HG03108 (cell line): ENCODE measurements at regions not wholly inside any gene's neighbourhood (a gene's known extent, or its start where the extent isn't known, plus 50 kb on each side); places are given as distances from the start of the nearest gene placed in this dataset.
A peak's percentile ranks its signal among the peaks of the same experiment; 100 is the strongest.
"Not testable (repeated sequence)": the region's sequence is repeated elsewhere in the genome, so short reads cannot be mapped to it uniquely, and the experiment has no call there.

Source experiments
- ATAC-seq: cut with Tn5 transposase; IDR thresholded peaks from one replicate; pipeline ENCODE4 v1.9.1; 2021; ENCODE audit warnings: moderate library complexity; ENCODE audit not compliant: unreplicated experiment

DNA sequence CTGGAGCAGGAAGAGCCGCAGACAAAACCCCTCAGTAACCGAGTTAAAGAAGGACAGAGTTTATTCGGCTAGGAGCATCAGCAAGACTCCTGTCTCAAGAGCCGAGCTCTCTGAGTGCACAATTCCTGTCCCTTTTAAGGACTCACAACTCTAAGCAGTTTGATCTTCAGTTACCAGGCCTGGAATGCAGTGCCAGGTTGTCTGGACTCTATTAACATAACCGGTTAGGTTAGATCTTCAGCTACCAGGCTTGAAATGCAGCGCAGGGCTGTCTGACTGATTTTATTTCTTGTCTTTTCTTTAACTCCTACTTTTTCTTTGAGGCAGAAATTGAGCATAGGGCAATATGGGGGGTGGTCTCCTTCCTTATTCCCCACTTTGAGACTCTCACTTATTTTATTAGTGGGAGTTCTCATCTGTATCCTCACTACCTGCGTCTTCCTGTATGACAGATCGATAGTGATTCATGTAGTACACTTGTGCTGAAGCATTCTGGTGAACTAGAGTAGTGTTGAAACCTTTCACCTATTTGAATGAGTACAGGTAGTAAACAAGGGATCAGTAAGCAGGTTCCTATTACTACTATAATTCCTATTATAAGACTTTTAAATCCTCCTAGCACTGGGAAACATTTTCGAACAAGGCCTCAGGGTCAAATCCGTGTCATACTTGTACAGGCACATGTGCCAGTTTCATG lies 325.0 kb downstream of the CGGBP1 start:
- no peak for ATAC-seq

- ATAC-seq, result no peak
Measured at GRCh38 chr3:87732294-87732693, 326.5 kb downstream of the CGGBP1 start.

DNA sequence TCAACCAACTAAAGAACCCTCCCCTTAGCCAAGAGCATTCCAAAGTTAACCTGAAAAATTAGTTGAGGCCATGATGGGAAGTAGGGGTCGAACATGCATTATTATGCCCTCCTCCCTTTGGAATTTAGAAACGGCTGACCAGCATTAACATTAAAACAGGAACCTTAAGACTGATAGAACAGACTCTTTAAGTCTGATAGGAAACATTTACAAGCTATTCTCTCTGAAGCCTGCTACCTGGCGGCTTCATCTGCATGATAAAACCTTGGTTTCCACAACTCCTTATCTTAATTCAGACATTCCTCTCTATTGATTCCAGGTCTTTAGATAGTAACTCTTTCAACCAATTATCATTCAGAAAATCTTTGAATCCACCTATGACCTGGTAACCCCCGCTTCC lies 331.0 kb downstream of the CGGBP1 start:
- ATAC-seq, result no peak

GRCh38 chr3:87719060-87719459 lies 339.7 kb downstream of the CGGBP1 start:
- ATAC-seq, result no peak

DNA sequence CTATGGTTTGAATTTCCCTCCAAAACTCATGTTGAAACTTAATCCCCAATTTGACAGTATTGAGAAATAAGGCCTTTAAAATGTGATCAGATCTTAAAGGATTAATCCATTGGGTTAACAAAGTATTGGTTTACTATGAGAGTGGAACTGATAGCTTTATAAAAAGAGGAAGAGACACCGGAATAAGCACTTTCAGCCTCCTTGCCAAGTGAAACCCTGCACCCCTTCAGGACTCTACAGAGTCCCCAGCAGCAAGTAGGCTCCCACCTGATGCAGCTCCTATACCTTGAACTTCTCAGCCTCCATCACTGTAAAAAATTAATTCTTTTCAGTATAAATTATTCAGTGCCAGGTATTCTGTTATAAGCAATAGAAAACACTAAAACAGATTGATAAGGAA lies 348.3 kb downstream of the CGGBP1 start:
- ATAC-seq, result no peak

DNA sequence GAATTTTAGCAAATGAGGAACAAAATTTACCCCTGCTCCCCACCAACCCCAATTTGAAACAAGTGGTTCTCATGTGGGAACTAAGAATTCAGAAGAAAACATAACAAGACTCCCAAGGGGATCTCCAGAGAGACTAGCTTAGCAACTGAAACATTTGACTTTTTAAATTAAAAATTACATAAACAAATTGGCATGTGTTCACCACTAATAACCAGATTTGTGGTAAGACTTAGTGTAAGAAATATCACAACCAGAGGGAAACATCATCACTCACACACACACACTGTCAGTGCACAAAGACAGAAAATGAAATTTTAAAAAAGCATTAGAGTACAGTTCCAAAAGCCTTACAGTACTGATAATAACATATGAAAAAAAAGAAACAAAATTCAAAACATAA lies 348.8 kb downstream of the CGGBP1 start:
- ATAC-seq, result no peak

DNA sequence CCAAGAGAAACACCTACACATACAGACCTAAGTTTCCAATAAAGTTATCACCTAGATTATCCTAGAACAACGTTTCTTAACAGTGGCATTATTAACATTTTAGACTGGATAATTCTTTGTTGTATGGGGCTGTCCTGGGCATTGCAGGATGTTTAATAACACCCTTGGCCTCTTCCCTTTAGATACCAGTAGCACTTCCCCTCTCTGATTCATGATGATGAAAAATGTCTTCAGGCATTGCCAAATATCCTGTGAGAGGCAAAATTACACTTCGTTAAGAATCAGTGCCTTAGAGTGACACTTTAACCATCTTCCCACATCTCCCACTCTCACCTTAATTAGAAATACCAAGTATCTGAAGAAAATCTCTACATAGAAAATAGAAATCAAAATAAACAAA lies 352.6 kb downstream of the CGGBP1 start:
- no peak for ATAC-seq

GRCh38 chr3:87702600-87702999 lies 356.2 kb downstream of the CGGBP1 start:
- no peak for ATAC-seq

DNA sequence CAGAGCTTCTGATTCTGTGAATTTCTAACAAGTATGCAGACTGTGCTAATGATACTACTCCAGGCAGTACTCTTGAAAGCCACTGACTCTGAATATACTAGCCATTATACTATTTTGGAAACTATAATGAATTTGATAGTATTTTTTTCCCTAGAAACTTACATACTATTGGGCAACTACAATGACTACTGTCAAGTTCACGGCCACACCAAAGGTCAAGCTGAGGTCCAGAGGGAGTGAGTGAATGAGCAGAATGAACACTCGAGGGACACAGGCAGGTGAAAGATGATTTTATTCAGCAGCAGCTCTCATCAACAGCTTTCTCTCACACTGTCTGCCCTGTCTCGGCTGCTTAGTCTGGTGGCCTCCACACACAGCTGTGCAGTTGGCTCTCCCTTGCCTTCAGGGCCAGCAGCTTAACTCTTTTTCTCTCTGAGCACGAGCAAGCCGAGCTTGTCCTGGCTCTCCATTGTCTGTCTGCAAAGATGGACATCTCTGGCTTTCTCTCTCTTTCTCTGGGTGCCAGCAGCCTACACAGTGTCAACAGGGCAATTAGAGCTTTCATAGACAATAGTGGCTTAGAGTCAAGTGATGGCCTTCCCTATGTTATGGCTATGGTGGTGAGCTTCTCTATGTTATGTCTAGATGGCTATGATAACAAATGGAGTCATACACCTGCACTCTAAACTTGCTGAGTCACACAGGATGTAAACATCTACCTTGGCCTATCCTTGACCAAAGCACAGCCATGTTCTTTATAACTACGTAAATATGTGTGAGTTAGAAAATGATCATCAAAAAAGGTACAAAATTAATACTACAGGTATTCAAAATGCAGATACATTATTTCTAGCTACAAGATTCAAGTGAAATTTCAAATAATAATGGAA lies 362.4 kb downstream of the CGGBP1 start:
- no peak for ATAC-seq

DNA sequence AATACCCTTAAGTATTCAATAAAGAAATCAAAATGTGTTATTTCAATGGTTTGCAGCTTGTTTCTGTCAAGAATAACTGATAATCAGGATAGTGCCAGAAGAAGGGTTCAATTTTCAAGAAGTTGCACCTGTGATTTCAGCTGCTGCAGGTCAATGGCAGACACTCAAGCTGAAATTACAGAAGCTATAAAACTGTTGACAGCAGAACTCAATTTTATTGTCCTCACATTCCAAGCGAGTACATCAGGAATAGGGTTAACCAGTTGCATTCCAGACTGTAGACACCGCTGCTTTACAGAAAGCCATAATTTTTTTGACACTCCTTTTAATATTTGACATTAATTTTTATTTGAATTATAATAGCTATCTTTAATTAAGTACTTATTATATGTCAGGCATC lies 364.1 kb downstream of the CGGBP1 start:
- no peak for ATAC-seq

DNA sequence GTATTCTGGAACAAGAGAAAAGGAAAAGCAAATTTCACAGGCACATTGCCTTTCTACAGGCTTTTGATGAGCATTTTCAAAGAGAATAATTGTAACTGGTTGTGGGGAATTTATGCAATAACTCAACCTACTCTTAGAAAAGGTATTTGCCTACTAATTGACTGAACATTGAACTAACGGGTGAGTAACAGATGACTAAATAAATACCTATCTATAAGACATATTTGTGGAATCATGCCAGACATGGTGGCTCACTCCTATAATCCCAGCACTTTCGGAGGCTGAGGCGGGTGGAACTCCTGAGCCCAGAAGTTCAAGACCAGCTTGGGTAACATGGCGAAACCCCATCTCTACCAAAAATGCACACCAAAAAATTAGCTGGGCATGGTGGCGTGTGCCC lies 367.7 kb downstream of the CGGBP1 start:
- ATAC-seq, result no peak

DNA sequence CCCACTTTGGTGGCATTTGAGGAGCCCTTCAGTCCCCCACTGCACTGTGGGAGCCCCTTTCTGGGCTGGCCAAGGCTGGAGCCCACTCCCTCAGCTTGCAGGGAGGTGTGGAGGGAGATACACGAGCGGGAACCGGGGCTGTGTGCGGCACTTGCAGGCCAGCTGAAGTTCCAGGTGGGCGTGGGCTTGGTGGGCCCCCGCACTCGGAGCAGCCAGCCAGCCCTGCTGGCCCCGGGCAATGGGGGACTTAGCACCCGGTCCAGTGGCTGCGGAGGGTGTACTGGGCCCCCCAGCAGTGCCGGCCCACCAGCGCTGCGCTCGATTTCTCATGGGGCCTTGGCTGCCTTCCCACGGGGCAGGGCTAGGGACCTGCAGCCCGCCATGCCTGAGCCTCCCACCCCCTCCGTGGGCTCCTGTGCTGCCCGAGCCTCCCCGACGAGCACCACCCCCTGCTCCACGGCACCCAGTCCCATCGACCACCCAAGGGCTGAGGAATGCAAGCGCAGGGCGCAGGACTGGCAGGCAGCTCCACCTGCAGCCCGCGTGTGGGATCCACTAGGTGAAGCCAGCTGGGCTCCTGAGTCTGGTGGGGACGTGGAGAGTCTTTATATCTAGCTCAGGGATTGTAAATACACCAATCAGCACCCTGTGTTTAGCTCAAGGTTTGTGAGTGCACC lies 379.7 kb downstream of the CGGBP1 start:
- ATAC-seq, result not testable (repeated sequence)

DNA sequence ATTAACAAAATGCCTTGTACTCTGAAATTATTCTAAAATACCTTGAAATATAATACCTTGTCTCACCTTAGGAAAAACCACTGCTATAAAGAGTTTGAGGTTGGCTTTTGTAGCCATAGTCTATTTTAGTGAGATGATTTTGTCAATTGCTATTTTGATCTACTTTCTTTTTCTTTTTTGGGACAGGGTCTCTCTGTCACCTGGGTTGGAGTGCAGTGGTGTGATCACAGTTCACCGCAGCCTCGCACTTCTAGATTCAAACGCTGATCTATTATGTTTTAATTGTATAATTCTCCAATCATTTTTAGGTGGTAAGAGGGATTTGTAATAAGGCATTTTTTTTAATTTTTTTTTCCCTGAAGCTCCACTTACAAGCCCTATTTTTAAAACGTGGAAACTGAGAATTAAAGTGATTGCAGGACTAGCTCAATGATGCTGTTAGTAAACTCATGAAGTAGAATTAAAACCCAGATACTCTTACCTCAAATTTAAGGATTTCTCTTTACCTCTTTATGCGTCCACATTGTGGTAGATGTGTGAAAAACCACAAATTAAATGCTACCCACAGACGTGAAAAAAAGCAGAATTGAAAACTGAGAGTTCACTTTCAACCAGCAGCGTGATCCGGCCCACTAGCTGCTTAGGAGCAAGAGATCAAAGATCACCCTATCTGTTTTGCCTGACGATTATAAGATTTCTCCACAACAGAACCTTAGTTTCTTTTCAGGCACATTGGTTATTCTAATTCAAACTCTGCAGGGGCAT lies 384.2 kb downstream of the CGGBP1 start:
- peak; percentile 99 for ATAC-seq

DNA sequence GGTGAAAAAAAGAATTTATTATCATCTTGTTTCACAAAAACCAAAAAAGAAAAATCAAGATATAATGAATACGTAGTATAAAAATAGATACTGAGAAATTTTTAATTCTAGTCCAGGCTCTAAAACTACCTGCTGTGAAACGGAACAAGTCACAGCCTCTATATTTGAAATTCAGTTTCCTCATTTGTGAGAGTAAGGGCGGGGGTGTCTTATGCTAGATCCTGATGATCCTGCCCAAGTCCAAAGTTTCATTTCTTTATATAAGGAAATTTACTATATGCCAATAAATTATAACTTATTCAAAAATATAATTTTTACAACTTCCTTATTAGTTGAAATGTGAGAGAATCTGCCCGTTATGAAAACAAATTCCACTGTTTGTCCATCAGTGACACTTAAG lies 385.7 kb downstream of the CGGBP1 start:
- ATAC-seq, result no peak

DNA sequence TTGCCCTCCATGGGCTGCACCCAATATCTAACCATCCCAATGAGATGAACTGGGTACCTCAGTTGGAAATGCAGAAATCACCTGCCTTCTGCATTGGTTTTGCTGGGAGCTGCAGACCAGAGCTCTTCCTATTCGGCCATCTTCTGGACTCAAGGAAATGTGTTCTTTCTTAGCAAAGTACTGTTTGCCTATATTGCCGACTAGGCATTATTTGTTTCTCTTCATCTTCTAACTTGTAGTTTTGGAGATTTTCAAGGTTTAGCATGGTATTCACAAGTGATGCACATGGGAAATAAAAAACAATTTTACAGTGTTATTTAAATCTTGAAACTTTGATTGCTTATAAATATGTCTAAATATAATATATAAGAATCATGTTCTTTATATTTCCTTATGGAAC lies 377.8 kb upstream of the POU1F1 start:
- no peak for ATAC-seq

- ATAC-seq, result not testable (repeated sequence)
Measured at GRCh38 chr3:87653138-87653537, 376.8 kb upstream of the POU1F1 start.

DNA sequence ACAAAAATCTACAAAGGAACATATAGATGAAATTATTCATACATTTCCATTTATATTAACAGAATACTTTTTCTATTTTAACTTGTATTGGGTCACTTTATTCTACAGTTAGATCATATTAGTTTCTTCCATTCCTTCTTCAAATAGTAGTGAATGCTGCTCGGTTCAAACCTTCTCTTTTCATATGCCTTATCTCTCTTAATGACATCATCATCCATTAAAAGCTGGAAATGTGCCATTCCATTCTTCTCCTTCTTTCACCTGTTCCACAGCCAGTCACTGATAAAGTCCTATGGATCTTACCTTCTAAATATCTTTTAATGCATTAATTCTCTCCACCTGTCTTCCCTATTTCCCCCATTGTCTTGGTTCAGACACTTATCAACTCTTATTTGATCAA lies 358.0 kb upstream of the POU1F1 start:
- ATAC-seq, result no peak

- ATAC-seq, result no peak
Measured at GRCh38 chr3:87627316-87627715, 350.9 kb upstream of the POU1F1 start.

- no peak for ATAC-seq
Measured at GRCh38 chr3:87626546-87626945, 350.2 kb upstream of the POU1F1 start.

DNA sequence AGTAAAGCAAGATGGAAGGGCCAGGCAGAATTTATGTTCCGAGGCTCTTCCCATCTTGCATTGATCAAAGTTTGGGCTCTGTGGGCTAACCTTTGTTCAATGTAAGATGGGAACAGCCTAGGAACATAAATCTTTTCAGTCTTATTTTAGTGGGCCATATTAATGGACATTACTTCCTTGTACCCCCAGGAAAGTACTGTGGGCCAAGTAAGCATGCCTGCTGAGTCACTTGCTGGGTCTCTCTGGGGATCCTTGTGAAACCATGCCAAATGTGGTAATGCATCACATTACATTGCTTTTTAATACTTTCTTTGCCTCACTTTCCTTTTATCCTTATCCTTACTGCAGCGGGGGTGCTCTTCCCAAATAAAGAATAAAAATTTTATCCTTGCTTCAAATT lies 349.5 kb upstream of the POU1F1 start:
- ATAC-seq, result no peak

DNA sequence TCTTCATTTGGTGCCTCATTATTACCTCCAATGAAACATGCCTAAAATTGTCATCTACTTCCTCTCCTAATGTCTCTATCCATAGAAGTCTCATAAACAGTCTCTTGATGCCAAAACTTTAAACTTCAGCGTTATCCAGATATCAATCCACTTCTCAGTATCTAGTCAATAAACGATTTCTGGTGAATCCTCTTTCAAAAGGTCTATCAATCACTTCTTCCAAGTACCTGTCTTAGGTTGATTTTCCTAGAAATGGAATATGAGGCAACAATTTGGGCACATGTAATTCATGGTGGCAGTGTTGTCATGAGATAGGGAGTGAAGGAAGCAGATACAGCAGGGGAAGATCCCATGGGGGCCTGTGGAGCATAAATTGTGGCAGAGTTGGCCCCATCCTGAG lies 348.5 kb upstream of the POU1F1 start:
- ATAC-seq, result no peak
